GM18868 (cell line): ENCODE measurements at regions not wholly inside any gene's neighbourhood (a gene's known extent, or its start where the extent isn't known, plus 50 kb on each side); places are given as distances from the start of the nearest gene placed in this dataset.

Experiments
- ATAC-seq: cut with Tn5 transposase; IDR thresholded peaks from one replicate; pipeline ENCODE4 v1.9.1; 2021; ENCODE audit warnings: mild to moderate bottlenecking, moderate library complexity; ENCODE audit not compliant: unreplicated experiment

GRCh38 chr2:121120411-121120810 is 164.6 kb downstream of the TFCP2L1 start:
- no peak for ATAC-seq

- no peak for ATAC-seq
These were observed 164.0 kb downstream of the TFCP2L1 start for GRCh38 chr2:121120991-121121390.

- no peak for ATAC-seq
These were observed 163.3 kb downstream of the TFCP2L1 start for GRCh38 chr2:121121661-121122060.

GRCh38 chr2:121123268-121123667 is 161.7 kb downstream of the TFCP2L1 start:
- ATAC-seq: no peak

GRCh38 chr2:121124330-121124729 is 160.7 kb downstream of the TFCP2L1 start:
- ATAC-seq: no peak

- no peak for ATAC-seq
These were observed 159.7 kb downstream of the TFCP2L1 start for GRCh38 chr2:121125350-121125749.

GRCh38 chr2:121128741-121129659 is 156.0 kb downstream of the TFCP2L1 start:
- ATAC-seq: peak; percentile 77

GRCh38 chr2:121129692-121130091 is 155.3 kb downstream of the TFCP2L1 start:
- no peak for ATAC-seq

- no peak for ATAC-seq
These were observed 154.6 kb downstream of the TFCP2L1 start for GRCh38 chr2:121130301-121130850.

GRCh38 chr2:121131375-121131774 is 153.6 kb downstream of the TFCP2L1 start:
- ATAC-seq: no peak

GRCh38 chr2:121132054-121132761 is 152.8 kb downstream of the TFCP2L1 start:
- no peak for ATAC-seq

GRCh38 chr2:121132762-121133107 is 152.3 kb downstream of the TFCP2L1 start:
- ATAC-seq: no peak

GRCh38 chr2:121133551-121134319 is 151.3 kb downstream of the TFCP2L1 start:
- no peak for ATAC-seq

GRCh38 chr2:121134728-121135127 is 150.3 kb downstream of the TFCP2L1 start:
- ATAC-seq: no peak

- no peak for ATAC-seq
These were observed 149.7 kb downstream of the TFCP2L1 start for GRCh38 chr2:121135168-121135853.

GRCh38 chr2:121136323-121136722 is 148.7 kb downstream of the TFCP2L1 start:
- ATAC-seq: no peak

- no peak for ATAC-seq
These were observed 147.4 kb downstream of the TFCP2L1 start for GRCh38 chr2:121137571-121137970.

- ATAC-seq: no peak
These were observed 144.3 kb downstream of the TFCP2L1 start for GRCh38 chr2:121140734-121141133.

GRCh38 chr2:121142452-121142851 is 142.6 kb downstream of the TFCP2L1 start:
- ATAC-seq: no peak

- ATAC-seq: no peak
These were observed 140.9 kb downstream of the TFCP2L1 start for GRCh38 chr2:121144111-121144510.
